ENCODE measurements at regions not wholly inside any gene's neighbourhood (a gene's known extent, or its start where the extent isn't known, plus 50 kb on each side); places are given as distances from the start of the nearest gene placed in this dataset.

DNA sequence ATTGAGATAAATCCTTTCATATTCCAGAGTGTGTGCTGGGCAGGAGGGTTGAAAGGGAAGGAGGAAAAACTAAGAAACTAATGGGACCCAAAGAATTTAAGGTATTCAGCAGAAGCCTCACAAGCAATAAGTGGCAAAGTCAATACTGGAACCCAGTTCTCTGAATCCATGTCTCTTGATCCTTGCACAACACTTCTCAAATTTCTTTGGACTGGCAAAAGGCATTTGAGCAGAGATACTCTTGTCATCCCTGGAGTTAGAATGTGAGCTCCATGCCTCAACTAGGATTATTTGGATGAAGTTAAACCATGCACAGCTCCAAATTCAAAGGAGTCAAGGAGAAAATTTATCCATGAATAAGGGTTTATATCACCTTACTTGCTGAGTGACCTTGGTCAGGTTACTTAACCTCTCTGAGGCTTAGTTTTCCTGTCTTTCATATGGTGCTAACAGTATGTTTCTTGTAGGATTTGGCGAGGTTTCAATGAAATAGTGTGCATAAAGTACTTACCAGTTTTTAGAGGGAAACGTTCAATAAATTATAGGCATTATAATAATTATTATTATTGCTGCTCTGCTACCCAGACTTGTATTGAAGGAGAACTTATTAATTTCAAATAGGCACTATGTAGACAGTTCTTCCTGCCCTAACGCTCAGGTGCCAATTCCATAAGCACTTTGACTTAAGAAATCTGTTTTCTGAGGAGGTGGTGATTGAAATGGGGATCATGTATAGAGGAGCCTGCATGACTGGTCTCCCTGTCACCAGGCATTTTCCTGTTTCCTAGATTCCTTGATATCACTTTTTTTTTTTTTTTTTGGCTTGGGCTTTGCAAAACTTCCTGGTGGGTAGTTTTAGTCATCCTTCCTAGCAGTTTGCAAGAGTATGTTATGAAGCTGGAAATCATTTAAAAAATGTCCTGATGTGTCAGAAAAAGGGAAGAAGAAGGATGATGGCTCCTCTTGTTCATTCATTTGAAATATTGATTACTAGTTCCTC lies 125.0 kb upstream of the JUN start:
- ATAC-seq (ENCODE audit: low read depth) (peak; percentile 89), DNase-seq (ENCODE audit: low spot score) (no peak)
- Histone ChIP-seq H3K4me3 (ENCODE audit: severe bottlenecking) (no peak overlapping the region), H3K27me3 (ENCODE audit: insufficient read depth, poor library complexity, severe bottlenecking) (no peaks in the 10 kb centered on the region), H3K9me3 (ENCODE audit: severe bottlenecking) (no peaks in the 10 kb centered on the region), H3K4me1 (ENCODE audit: insufficient read depth, poor library complexity, severe bottlenecking) (peaks cover 24% of the 10 kb centered on the region), H3K36me3 (ENCODE audit: low read depth) (no peaks in the 10 kb centered on the region), H3K27ac (ENCODE audit: poor library complexity, severe bottlenecking) (peak overlapping the region; percentile 90)
- TF ChIP-seq, protein P1, sequence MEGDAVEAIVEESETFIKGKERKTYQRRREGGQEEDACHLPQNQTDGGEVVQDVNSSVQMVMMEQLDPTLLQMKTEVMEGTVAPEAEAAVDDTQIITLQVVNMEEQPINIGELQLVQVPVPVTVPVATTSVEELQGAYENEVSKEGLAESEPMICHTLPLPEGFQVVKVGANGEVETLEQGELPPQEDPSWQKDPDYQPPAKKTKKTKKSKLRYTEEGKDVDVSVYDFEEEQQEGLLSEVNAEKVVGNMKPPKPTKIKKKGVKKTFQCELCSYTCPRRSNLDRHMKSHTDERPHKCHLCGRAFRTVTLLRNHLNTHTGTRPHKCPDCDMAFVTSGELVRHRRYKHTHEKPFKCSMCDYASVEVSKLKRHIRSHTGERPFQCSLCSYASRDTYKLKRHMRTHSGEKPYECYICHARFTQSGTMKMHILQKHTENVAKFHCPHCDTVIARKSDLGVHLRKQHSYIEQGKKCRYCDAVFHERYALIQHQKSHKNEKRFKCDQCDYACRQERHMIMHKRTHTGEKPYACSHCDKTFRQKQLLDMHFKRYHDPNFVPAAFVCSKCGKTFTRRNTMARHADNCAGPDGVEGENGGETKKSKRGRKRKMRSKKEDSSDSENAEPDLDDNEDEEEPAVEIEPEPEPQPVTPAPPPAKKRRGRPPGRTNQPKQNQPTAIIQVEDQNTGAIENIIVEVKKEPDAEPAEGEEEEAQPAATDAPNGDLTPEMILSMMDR (IDR thresholded peaks at IDR 0.05; ENCODE audit: poor library complexity, severe bottlenecking) = no peak

DNA sequence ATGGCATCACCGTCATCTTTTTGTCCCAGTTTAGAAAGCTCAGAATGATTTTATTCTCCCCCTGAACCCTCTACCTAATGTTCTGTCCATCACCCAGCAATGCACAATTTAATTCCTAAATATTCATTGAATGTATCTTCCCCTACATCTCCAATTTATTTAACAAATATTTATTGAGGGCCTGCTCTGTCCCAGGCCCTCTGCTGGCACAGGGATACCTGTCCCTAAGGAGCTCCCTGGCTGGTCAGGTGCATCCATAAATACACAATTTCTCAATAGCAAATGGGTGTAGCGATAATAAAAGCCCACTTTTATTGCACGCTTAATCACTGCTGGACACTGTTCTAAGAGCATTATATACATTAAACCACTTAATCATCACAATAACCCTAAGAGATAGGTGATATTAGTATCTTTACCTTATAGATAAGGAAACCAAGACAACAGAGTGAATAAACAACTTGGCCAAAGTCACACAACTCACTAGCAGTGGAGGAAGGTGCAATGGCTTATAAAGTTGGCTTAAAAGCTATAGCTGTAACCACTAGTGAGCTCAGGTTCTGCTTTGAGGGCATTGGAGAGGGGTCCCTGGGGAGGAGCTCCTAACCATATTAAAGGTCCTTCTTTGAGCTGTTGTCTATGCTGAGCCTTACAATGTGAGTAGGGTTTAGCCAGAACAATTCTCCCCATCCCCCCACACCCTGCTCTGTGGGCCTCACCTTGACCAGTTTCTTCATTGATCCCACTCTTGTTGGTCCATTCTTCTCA lies 126.3 kb upstream of the JUN start:
- peaks cover 20% of the 10 kb centered on the region for H3K4me1 ChIP-seq (ENCODE audit: insufficient read depth, poor library complexity, severe bottlenecking)
- TF ChIP-seq, protein P1 (IDR thresholded peaks at IDR 0.05; ENCODE audit: poor library complexity, severe bottlenecking) = no peak
- peaks cover 3% of the 10 kb centered on the region for H3K9me3 ChIP-seq (ENCODE audit: severe bottlenecking)
- H3K27ac ChIP-seq (ENCODE audit: poor library complexity, severe bottlenecking) = peak overlapping the region; percentile 90
- DNase-seq (ENCODE audit: low spot score) (no peak), ATAC-seq (ENCODE audit: low read depth) (no peak)
- H3K27me3 ChIP-seq (ENCODE audit: insufficient read depth, poor library complexity, severe bottlenecking) = no peaks in the 10 kb centered on the region
- H3K4me3 ChIP-seq (ENCODE audit: severe bottlenecking) = no peak overlapping the region
- H3K36me3 ChIP-seq (ENCODE audit: low read depth) = no peaks in the 10 kb centered on the region

DNA sequence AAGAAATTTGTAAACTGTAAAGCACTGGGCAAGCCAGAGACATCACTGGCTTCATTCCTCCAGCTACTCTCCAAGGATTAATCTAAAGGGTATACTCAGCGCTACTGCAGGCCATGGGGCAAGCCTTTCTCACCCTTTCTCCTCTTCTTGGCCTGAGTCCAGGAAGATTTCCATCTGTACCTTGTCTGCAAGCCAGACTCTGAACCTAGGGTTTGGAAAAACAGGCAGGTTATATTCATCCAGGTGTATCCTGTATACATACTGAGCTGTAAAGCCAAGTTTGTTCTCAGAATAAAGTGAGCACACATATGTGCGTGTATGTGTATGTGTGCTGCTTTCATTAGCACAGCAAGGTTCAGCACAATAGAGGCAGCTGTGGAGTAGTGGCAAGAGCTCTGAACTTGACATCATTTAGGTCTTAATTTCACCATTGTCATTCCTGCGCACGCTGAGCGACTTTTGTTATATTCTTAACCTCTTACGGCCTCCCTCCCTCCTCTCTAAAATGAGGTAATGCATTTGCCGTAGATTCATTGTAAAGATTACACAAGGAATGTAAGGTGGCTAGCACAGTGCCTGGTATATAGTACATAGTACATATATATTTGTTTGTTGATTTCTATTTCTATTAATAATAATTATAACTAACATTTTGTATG lies 128.1 kb upstream of the JUN start:
- Histone ChIP-seq H3K9me3 (ENCODE audit: severe bottlenecking) (peaks cover 3% of the 10 kb centered on the region), H3K27me3 (ENCODE audit: insufficient read depth, poor library complexity, severe bottlenecking) (no peaks in the 10 kb centered on the region), H3K36me3 (ENCODE audit: low read depth) (no peaks in the 10 kb centered on the region), H3K4me1 (ENCODE audit: insufficient read depth, poor library complexity, severe bottlenecking) (peaks cover 20% of the 10 kb centered on the region), H3K27ac (ENCODE audit: poor library complexity, severe bottlenecking) (no peak overlapping the region), H3K4me3 (ENCODE audit: severe bottlenecking) (no peak overlapping the region)
- ATAC-seq (ENCODE audit: low read depth) (no peak), DNase-seq (ENCODE audit: low spot score) (no peak)
- TF ChIP-seq, protein P1 (IDR thresholded peaks at IDR 0.05; ENCODE audit: poor library complexity, severe bottlenecking) = no peak

DNA sequence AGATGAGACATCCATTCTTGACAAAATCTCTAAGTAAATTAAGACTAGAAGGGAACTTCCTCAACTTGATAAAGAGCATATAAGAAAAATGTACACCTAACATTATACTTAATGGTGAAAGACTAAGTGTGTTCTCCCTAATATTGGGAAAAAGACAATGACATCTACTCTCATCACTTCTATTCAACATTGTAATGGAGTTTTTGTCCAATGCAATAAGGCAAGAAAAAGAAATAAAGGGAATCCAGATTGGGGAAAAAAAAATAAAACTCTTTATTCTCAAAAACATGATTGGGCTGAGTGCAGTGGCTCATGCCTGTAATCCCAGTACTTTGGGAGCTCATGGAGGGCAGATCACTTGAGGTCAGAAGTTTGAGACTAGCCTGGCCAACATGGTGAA lies 131.1 kb upstream of the JUN start:
- Histone ChIP-seq H3K27me3 (ENCODE audit: insufficient read depth, poor library complexity, severe bottlenecking) (no peaks in the 10 kb centered on the region), H3K4me3 (ENCODE audit: severe bottlenecking) (no peak overlapping the region), H3K36me3 (ENCODE audit: low read depth) (no peaks in the 10 kb centered on the region), H3K9me3 (ENCODE audit: severe bottlenecking) (peaks cover 3% of the 10 kb centered on the region), H3K27ac (ENCODE audit: poor library complexity, severe bottlenecking) (no peak overlapping the region), H3K4me1 (ENCODE audit: insufficient read depth, poor library complexity, severe bottlenecking) (peaks cover 1% of the 10 kb centered on the region)
- TF ChIP-seq, protein P1 (IDR thresholded peaks at IDR 0.05; ENCODE audit: poor library complexity, severe bottlenecking) = no peak
- ATAC-seq (ENCODE audit: low read depth) (no peak), DNase-seq (ENCODE audit: low spot score) (no peak)
